K562 (cell line): ENCODE measurements at regions not wholly inside any gene's neighbourhood (a gene's known extent, or its start where the extent isn't known, plus 50 kb on each side); places are given as distances from the start of the nearest gene placed in this dataset.

ENCODE experiments used
- ATAC-seq: fragments of 200-7000 bp; cut with Tn5 transposase; 3 replicates; pipeline ENCODE4 v1.9.1; 2020; ENCODE audit warnings: moderate library complexity
- BruUV-seq: library from RNA; stranded (reverse); fragments of 400-500 nt; replicated peaks from 2 replicates; lab custom pipeline; 2021; lab: Mats Ljungman, UMichigan
- CTCF ChIA-PET: fragments of 300-600 bp; formaldehyde crosslinking; extraction: SDS; loops from one replicate; lab custom pipeline; 2021; ENCODE audit warnings: low intra/inter-chr PET ratio; lab: Yijun Ruan, JAX
- POLR2A ChIA-PET: fragments of 300-600, 350-650 bp; sonication (Branson Sonifier 250); formaldehyde crosslinking; extraction: SDS; loops from one replicate; lab custom pipeline; 2021; ENCODE audit warnings: antibody characterized with exemption, inconsistent platforms; lab: Yijun Ruan, JAX
- DNase-seq, 4 experiments: peaks; one replicate each; pipeline versions ENCODE4 v3.0.0 to v3.0.0-alpha.2; 2011 to 2018; ENCODE audit warnings: low spot score in 3 of 4, mixed read lengths in 3 of 4; ENCODE audit errors: extremely low read depth in 1 of 4
- FAIRE-seq: peaks from 2 replicates; lab custom pipeline; 2011; peaks lifted over from hg19 to GRCh38; lab: Jason Lieb, UNC
- H2AFZ ChIP-seq: 2 replicates; pipeline ENCODE4 v1.6.0; 2011; ENCODE audit warnings: low read depth, low read length, control low read depth, inconsistent platforms
- H3K27ac ChIP-seq: fragments of 200-600 bp; 3 replicates; pipeline ENCODE4 v1.8.0; 2011; ENCODE audit warnings: low read depth, mild to moderate bottlenecking, control low read depth, inconsistent platforms, low read length, moderate library complexity, mixed read lengths; ENCODE audit errors: extremely low read depth
- H3K27me3 ChIP-seq, 2 experiments: fragments of 300-600 bp in 1 of 2; 2 replicates in 1 of 2; 3 replicates in 1 of 2; pipeline versions ENCODE4 v1.6.0 to v1.8.0; 2011; ENCODE audit warnings: inconsistent platforms in 2 of 2, low read length in 2 of 2, mild to moderate bottlenecking in 1 of 2, mixed read lengths in 1 of 2, moderate library complexity in 1 of 2; ENCODE audit not compliant: control insufficient read depth in 2 of 2, insufficient read depth in 2 of 2
- H3K36me3 ChIP-seq: fragments of 300-600 bp; 3 replicates; pipeline ENCODE4 v1.8.0; 2011; ENCODE audit warnings: mild to moderate bottlenecking, low read length, inconsistent platforms; ENCODE audit not compliant: control insufficient read depth, insufficient read depth
- H3K4me1 ChIP-seq, 2 experiments: fragments of 200-600 bp in 1 of 2; replicated peaks in 1 of 2; 2 replicates in 1 of 2; 3 replicates in 1 of 2; pipeline versions ENCODE4 v1.5.1 to v1.8.0; 2011; ENCODE audit warnings: inconsistent platforms in 2 of 2, low read length in 2 of 2, mild to moderate bottlenecking in 1 of 2, mixed read lengths in 1 of 2, moderate library complexity in 1 of 2; ENCODE audit not compliant: control insufficient read depth in 2 of 2, insufficient read depth in 2 of 2
- H3K4me2 ChIP-seq: 2 replicates; pipeline ENCODE4 v1.6.1; 2011; ENCODE audit warnings: low read length, control low read depth, inconsistent platforms, mixed read lengths; ENCODE audit not compliant: insufficient read depth
- H3K4me3 ChIP-seq: fragments of 200-600 bp; sonication (generic), shearing (Covaris generic); 2 replicates; pipeline ENCODE4 v1.5.1; 2016; ENCODE audit warnings: control low read depth, inconsistent platforms
- H3K79me2 ChIP-seq: fragments of 200-600 bp; 3 replicates; pipeline ENCODE4 v1.8.0; 2011; ENCODE audit warnings: low read length, inconsistent platforms; ENCODE audit not compliant: control insufficient read depth, insufficient read depth
- H3K9ac ChIP-seq, 2 experiments: 2 replicates each; pipeline versions ENCODE4 v1.6.0 to v1.6.1; 2011; ENCODE audit warnings: low read depth in 2 of 2, low read length in 2 of 2, control low read depth in 1 of 2, inconsistent platforms in 1 of 2, mild to moderate bottlenecking in 1 of 2, mixed read lengths in 1 of 2; ENCODE audit not compliant: insufficient read depth in 1 of 2
- H3K9me1 ChIP-seq: one replicate; pipeline ENCODE4 v1.6.0; 2011; ENCODE audit warnings: inconsistent platforms, mild to moderate bottlenecking, low read length, moderate library complexity; ENCODE audit not compliant: control insufficient read depth, insufficient read depth
- H3K9me3 ChIP-seq: replicated peaks from 2 replicates; pipeline ENCODE4 v1.5.1; 2011; ENCODE audit warnings: low read depth, low read length, inconsistent platforms; ENCODE audit not compliant: control insufficient read depth, insufficient read depth
- H4K20me1 ChIP-seq: replicated peaks from 2 replicates; pipeline ENCODE4 v1.6.1; 2011; ENCODE audit warnings: low read length, inconsistent platforms, mixed read lengths; ENCODE audit not compliant: control insufficient read depth, insufficient read depth
- E2F4 ChIP-seq: sonication (generic); formaldehyde crosslinking; IDR thresholded peaks from 2 replicates; pipeline ENCODE4 v1.8.0; 2022; ENCODE audit warnings: mild to moderate bottlenecking, low read depth, missing genetic modification reagents
- LEF1 ChIP-seq: fragments of 450-650 bp; IDR thresholded peaks from 2 replicates; pipeline ENCODE4 v1.6.1; 2016; ENCODE audit warnings: mild to moderate bottlenecking
- MCM5 ChIP-seq: fragments of 450-650 bp; IDR thresholded peaks from 2 replicates; pipeline ENCODE4 v1.6.1; 2016; ENCODE audit warnings: low read depth
- NCOA1 ChIP-seq: fragments of 450-650 bp; IDR thresholded peaks from 2 replicates; pipeline ENCODE4 v1.6.1; 2016; ENCODE audit warnings: low read depth
- NCOA4 ChIP-seq: fragments of 450-650 bp; IDR thresholded peaks from 2 replicates; pipeline ENCODE4 v1.6.1; 2018; ENCODE audit warnings: mild to moderate bottlenecking; ENCODE audit not compliant: partially characterized antibody
- SMARCA5 ChIP-seq: fragments of 450-650 bp; IDR thresholded peaks from 2 replicates; pipeline ENCODE4 v1.6.1; 2016
- TCF15 ChIP-seq: fragments of 250-450 bp; sonication (Bioruptor Pico); IDR thresholded peaks from 2 replicates; pipeline ENCODE4 v1.8.0; 2022; ENCODE audit warnings: moderate library complexity, mild to moderate bottlenecking, inconsistent platforms
- YY1 ChIP-seq, 3 experiments: IDR thresholded peaks; 2 replicates each; pipeline ENCODE4 v1.6.1; 2011; ENCODE audit warnings: low read length in 2 of 3, mild to moderate bottlenecking in 2 of 3, moderate library complexity in 2 of 3, borderline replicate concordance in 1 of 3, control low read depth in 1 of 3, low read depth in 1 of 3; ENCODE audit not compliant: insufficient read depth in 3 of 3, insufficient replicate concordance in 2 of 3, control insufficient read depth in 1 of 3, insufficient read length in 1 of 3; ENCODE audit errors: extremely low read depth in 1 of 3
- WGBS: fragments of 100-300 bp; shearing (Covaris generic); methylation state at CpG from one replicate; pipeline ENCODE4 v1.1.6; 2016; ENCODE audit warnings: low coverage, mixed read lengths; ENCODE audit not compliant: insufficient coverage; ENCODE audit errors: missing lambda C conversion rate; 5-methylcytosine and 5-hydroxymethylcytosine counted together
- in situ Hi-C: fragments of 300-500 bp; cut with MboI; formaldehyde crosslinking; loops from 4 replicates; pipeline ENCODE4 v1.15.0; 2018; ENCODE audit warnings: inconsistent platforms, mixed read lengths
- intact Hi-C: fragments of 100-400 bp; cut with micrococcal nuclease; formaldehyde crosslinking; loops from 2 replicates; pipeline ENCODE4 v1.14.2; 2022

GRCh38 chr13:103531278-103531677 is 465.1 kb upstream of the SLC10A2 start:
- no peak for TF ChIP-seq TCF15 (CRISPR knock-in tag)
- TF ChIP-seq E2F4 (CRISPR knock-in tag): no peak
- TF ChIP-seq YY1 (IDR thresholded peaks at IDR 0.05; ENCODE audit: borderline replicate concordance in 1 of 3, control insufficient read depth in 1 of 3, extremely low read depth in 1 of 3, insufficient read depth in 3 of 3, insufficient read length in 1 of 3, insufficient replicate concordance in 2 of 3, low read depth in 1 of 3, low read length in 2 of 3): no peak
- no peak for TF ChIP-seq SMARCA5
- no peak for TF ChIP-seq LEF1
- TF ChIP-seq MCM5: no peak
- TF ChIP-seq NCOA1: no peak
- TF ChIP-seq NCOA4: no peak
- no peak overlapping the region for H3K4me3 ChIP-seq
- H3K4me2 ChIP-seq: no peak overlapping the region
- ATAC-seq (no peak), DNase-seq (no peak), FAIRE-seq (no peak)
- in situ Hi-C loops (no loop called here), intact Hi-C loops (loop anchor here (5.0 kb wide), 1 partner anchor 281 kb away; no protein-coding TSS in a partner anchor)
- H4K20me1 ChIP-seq: no peaks in the 10 kb centered on the region
- no peaks in the 10 kb centered on the region for H3K9me3 ChIP-seq
- no peaks in the 10 kb centered on the region for H3K4me1 ChIP-seq
- no peaks in the 10 kb centered on the region for H3K9me1 ChIP-seq
- no peaks in the 10 kb centered on the region for H3K27me3 ChIP-seq
- no peak overlapping the region for H2AFZ ChIP-seq
- 0% methylated on average over 1 of the region's 1 CpG for WGBS
- H3K36me3 ChIP-seq: no peaks in the 10 kb centered on the region
- ChIA-PET POLR2A (no interaction called here), CTCF (no interaction called here)
- H3K27ac ChIP-seq: no peak overlapping the region
- no peak overlapping the region for H3K9ac ChIP-seq
- H3K79me2 ChIP-seq: no peaks in the 10 kb centered on the region
- BruUV-seq: no TSS peak
